Muscle of back (tissue), 3 donors: ENCODE measurements at regions not wholly inside any gene's neighbourhood (a gene's known extent, or its start where the extent isn't known, plus 50 kb on each side); places are given as distances from the start of the nearest gene placed in this dataset.

ENCODE experiments used
- DNase-seq, 3 donors: peaks; one replicate each; pipeline versions ENCODE4 v3.0.0 to v3.0.0-alpha.2; 2013

GRCh38 chr6:50635429-50635828, 77.9 kb upstream of the TFAP2D start:
- no peak for DNase-seq

GRCh38 chr6:50637267-50637666, 76.1 kb upstream of the TFAP2D start:
- DNase-seq: no peak

DNA sequence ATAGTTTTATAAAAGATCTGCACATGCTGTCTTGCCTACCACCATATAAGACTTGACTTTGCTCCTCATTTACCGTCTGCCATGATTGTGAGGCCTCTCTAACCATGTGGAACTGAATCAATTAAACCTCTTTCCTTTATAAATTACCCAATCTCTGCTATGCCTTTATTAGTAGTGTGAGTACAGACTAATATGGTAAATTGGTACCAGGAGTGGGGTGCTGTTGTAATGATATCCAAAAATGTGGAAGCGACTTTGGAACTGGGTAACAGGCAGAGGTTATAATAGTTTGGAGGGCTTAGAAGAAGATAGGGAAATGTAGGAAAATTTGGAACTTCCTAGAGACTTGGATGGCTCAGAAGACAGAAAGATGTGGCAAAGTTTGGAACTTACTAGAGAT, 64.2 kb upstream of the TFAP2D start:
- DNase-seq: no peak

DNA sequence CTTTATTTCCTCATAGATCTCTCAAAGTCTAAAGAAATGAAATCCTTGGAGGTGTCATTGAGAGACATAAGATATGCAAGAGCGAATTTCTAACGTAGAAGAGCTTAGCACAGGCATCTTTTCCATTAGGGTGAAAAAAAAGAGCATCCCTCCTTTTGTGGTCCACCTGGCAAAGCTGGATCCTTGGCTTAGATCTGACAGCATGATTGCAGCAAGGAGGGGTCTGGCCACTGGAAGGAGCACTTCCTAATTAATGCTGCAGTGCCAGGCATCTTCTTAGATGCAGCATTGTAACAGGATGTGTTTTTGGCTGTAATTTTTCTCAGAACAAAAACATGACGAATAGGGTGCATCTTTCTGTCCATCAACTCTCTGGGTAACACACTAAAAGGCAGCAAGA, 60.1 kb upstream of the TFAP2D start:
- DNase-seq: no peak

DNA sequence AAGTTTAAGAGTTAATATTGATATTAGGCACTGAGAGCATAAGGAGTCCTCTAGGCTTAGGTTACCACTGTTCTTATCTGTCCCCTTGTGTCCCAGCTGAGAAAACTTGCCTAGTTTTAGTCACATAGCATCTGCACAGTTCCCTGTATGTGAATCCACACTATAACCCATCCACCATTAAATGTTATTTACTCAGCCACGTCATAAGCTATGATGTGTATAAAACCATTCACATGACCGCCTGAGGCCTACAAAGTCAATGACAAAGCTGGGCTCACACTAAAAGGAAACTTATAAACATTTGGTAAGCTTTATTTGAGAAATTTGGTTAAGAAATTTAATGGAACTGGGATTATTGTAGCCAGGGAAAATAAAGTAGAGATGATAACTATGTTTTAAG, 59.2 kb upstream of the TFAP2D start:
- no peak for DNase-seq

DNA sequence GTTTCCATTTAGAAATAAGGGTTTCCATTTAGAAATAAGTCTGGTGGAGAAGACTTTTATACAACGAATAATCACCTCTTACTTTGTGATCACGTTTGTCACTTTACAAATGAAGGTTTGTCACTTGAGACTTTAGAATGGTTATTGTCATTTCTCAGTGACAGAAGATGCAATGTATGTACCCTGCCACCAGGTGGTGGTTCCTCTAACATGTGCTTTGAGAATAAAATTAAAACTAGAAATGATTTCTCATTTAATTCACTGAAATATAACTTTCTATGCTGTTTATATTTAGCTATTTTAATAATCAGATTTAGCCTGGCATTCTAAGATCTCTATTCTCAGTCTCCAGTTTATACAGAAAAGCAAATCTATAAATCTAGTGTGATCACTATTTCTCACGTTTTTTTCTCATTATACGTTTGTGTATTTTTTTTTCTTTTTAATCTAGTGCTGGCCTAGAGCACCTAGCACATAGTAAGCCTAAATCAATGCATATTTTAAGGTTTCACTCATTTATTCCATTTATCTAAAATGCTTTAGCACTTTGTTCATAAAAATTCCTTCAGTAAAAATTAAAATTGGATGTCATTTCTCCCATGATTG, 57.4 kb upstream of the TFAP2D start:
- peak in 1 of 3 donors; percentile 1 for DNase-seq

DNA sequence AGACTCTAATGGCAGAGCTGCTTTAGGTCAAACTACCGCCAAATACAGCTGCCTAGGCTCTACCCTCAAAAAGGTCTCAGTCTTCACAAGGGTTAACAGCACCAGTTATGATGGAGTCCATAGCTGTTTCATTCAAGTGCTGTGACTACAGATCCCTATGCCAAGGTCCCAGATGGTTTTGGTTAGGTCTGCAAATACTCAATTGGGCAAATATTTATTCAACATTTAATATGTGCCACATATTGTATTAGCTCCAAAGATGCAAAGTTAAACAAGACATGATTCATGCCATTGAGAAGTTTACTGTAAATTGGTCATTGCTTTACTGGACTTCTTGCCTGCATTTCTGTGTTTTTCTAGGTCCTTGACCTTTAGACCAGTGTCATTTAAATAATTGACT, 55.8 kb upstream of the TFAP2D start:
- no peak for DNase-seq

DNA sequence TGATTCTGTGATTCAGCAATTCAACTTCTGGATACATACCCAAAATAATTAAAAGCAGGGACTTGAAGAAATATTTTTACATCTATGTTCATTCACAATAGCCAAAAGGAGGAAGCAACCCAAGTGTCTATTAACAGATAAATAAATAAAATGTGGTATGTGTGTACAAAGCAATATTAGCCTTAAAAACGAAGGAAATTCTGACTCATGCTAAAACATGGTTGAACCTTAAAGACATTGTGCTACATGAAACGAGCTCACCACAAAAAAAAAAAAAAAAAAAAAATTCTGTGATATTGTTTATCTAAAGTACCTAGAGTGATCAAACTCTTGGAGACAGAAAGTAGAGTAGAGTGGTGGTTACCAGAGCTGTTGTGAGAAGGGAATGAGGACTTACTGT, 54.8 kb upstream of the TFAP2D start:
- DNase-seq: no peak

DNA sequence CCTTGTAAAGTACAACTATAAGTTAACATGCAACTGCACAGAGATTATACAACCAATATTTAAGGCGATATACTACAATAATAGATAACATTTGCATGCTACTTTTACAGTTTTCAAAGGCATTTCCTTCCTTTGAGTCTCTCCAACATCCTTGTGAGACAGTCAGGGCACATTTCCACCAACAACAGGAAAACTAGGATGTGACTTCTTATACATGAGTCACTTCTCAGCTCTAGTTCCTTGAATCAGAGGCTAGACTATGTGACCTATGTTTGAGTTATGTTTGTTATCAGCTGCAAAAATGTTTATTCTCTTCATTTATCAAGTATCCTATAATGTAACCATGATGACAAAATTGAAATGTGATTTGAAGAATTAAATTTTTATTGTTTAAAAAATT, 51.7 kb upstream of the TFAP2D start:
- no peak for DNase-seq
